Thoracic aorta (tissue), 2 donors: ENCODE measurements at regions not wholly inside any gene's neighbourhood (a gene's known extent, or its start where the extent isn't known, plus 50 kb on each side); places are given as distances from the start of the nearest gene placed in this dataset.

ENCODE experiments used
- ATAC-seq: fragments of 150-250 bp; one replicate; pipeline ENCODE4 v1.8.0; 2017; ENCODE audit warnings: low read depth; ENCODE audit not compliant: insufficient number of reproducible peaks, low FRiP score
- DNase-seq: peaks from one replicate; pipeline ENCODE4 v3.0.0-alpha.2; 2020; ENCODE audit warnings: low spot score
- H3K27ac ChIP-seq, 2 donors: fragments of 200-600 bp; sonication (generic); 1 replicate in 1 of 2; 2 replicates in 1 of 2; pipeline ENCODE4 v1.5.1; 2016; ENCODE audit warnings: mild to moderate bottlenecking in 2 of 2, moderate library complexity in 2 of 2
- H3K27me3 ChIP-seq: fragments of 200-600 bp; sonication (generic); replicated peaks from 2 replicates; pipeline ENCODE4 v1.6.0; 2016; ENCODE audit warnings: mild to moderate bottlenecking; ENCODE audit not compliant: insufficient read depth
- H3K36me3 ChIP-seq: fragments of 200-600 bp; sonication (generic); one replicate; pipeline ENCODE4 v1.5.1; 2016
- H3K4me1 ChIP-seq, 2 donors: fragments of 200-600 bp; sonication (generic); 1 replicate in 1 of 2; 2 replicates in 1 of 2; pipeline versions ENCODE4 v1.5.1 to v1.6.0; 2016; ENCODE audit warnings: low read depth in 2 of 2, mild to moderate bottlenecking in 1 of 2; ENCODE audit not compliant: control insufficient read depth in 1 of 2
- H3K4me3 ChIP-seq: fragments of 200-600 bp; sonication (generic); 2 replicates; pipeline ENCODE4 v1.5.1; 2016; ENCODE audit warnings: mild to moderate bottlenecking
- H3K9me3 ChIP-seq: fragments of 200-600 bp; sonication (generic); 2 replicates; pipeline ENCODE4 v1.5.1; 2016
- TF ChIP-seq, protein P1 (sequence below): fragments of 200-600 bp; sonication (generic); IDR thresholded peaks from one replicate; pipeline ENCODE4 v1.5.1; 2019; ENCODE audit warnings: antibody characterized with exemption

- ATAC-seq: no peak
- Histone ChIP-seq H3K27ac (no peak overlapping the region), H3K4me3 (no peak overlapping the region), H3K9me3 (no peaks in the 10 kb centered on the region), H3K36me3 (no peaks in the 10 kb centered on the region), H3K27me3 (no peaks in the 10 kb centered on the region), H3K4me1 (no peaks in the 10 kb centered on the region)
- DNase-seq: no peak
- TF ChIP-seq, protein P1, sequence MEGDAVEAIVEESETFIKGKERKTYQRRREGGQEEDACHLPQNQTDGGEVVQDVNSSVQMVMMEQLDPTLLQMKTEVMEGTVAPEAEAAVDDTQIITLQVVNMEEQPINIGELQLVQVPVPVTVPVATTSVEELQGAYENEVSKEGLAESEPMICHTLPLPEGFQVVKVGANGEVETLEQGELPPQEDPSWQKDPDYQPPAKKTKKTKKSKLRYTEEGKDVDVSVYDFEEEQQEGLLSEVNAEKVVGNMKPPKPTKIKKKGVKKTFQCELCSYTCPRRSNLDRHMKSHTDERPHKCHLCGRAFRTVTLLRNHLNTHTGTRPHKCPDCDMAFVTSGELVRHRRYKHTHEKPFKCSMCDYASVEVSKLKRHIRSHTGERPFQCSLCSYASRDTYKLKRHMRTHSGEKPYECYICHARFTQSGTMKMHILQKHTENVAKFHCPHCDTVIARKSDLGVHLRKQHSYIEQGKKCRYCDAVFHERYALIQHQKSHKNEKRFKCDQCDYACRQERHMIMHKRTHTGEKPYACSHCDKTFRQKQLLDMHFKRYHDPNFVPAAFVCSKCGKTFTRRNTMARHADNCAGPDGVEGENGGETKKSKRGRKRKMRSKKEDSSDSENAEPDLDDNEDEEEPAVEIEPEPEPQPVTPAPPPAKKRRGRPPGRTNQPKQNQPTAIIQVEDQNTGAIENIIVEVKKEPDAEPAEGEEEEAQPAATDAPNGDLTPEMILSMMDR: no peak
These were observed 161.0 kb upstream of the CRBN start for GRCh38 chr3:3340526-3340925.

GRCh38 chr3:3335903-3336302, 156.4 kb upstream of the CRBN start:
- Histone ChIP-seq H3K9me3 (no peaks in the 10 kb centered on the region), H3K27ac (no peak overlapping the region), H3K4me3 (no peak overlapping the region), H3K4me1 (no peaks in the 10 kb centered on the region), H3K36me3 (no peaks in the 10 kb centered on the region), H3K27me3 (no peaks in the 10 kb centered on the region)
- TF ChIP-seq, protein P1: no peak
- no peak for ATAC-seq
- no peak for DNase-seq

DNA sequence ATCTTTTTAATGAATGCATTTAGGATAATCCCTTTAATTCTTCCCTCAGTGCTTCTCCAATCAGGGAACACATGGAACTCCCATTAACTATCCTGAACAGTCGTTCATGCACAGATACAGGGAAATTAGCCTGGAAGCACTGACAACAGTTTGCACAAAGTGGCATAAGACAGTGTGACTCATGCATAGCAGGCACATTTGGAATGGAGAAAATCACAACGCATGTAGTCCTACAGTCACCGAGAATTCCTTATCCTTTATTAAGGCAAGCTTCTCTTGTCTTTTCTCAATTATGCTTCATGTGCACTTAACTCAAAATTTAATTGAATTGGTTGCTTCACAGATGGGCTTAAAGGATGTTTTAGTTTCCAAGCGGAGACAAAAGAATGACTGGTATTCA, 155.0 kb upstream of the CRBN start:
- ATAC-seq (no peak), DNase-seq (no peak)
- TF ChIP-seq, protein P1: no peak

GRCh38 chr3:3333571-3333970, 154.1 kb upstream of the CRBN start:
- H3K27me3 ChIP-seq: no peaks in the 10 kb centered on the region
- ATAC-seq: no peak
- no peak overlapping the region for H3K4me3 ChIP-seq
- no peaks in the 10 kb centered on the region for H3K36me3 ChIP-seq
- H3K27ac ChIP-seq: no peak overlapping the region
- no peaks in the 10 kb centered on the region for H3K4me1 ChIP-seq
- TF ChIP-seq, protein P1: no peak
- DNase-seq: no peak
- no peaks in the 10 kb centered on the region for H3K9me3 ChIP-seq

More for the DNA sequence above, 155.0 kb upstream of the CRBN start:
- H3K4me3 ChIP-seq: no peak overlapping the region
- H3K9me3 ChIP-seq: no peaks in the 10 kb centered on the region
- no peaks in the 10 kb centered on the region for H3K36me3 ChIP-seq
- no peak overlapping the region for H3K27ac ChIP-seq
- no peaks in the 10 kb centered on the region for H3K27me3 ChIP-seq
- no peaks in the 10 kb centered on the region for H3K4me1 ChIP-seq

DNA sequence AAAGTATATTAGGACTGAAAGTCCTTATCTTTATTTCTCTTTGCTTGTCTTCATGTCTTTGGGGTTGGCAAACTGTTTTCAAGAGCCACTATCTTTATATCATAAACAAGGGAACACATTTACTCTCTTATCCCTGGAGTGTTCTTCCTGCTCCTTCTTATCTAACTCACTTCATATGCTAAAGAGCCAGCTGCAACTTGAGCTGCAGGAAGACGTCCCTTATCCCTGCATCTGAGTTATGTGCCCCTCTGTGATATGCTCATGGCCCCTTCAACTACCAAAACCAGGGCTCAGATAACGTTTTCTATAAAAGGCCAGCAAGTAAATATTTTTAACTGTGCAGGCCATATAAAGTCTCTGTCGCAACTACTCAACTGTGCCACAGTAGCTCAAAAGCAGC, 137.0 kb upstream of the CRBN start:
- Histone ChIP-seq H3K36me3 (no peaks in the 10 kb centered on the region), H3K4me1 (no peaks in the 10 kb centered on the region), H3K9me3 (no peaks in the 10 kb centered on the region), H3K27me3 (no peaks in the 10 kb centered on the region), H3K27ac (no peak overlapping the region), H3K4me3 (no peak overlapping the region)
- TF ChIP-seq, protein P1: no peak
- DNase-seq: no peak
- no peak for ATAC-seq
